ENCODE measurements at regions not wholly inside any gene's neighbourhood (a gene's known extent, or its start where the extent isn't known, plus 50 kb on each side); places are given as distances from the start of the nearest gene placed in this dataset.
"Not testable (repeated sequence)": the region's sequence is repeated elsewhere in the genome, so short reads cannot be mapped to it uniquely, and the experiment has no call there.

GRCh38 chr11:28792856-28793255 is 684.7 kb downstream of the METTL15 start:
- no peaks in the 10 kb centered on the region for H3K27me3 ChIP-seq (ENCODE audit: insufficient read depth, poor library complexity, severe bottlenecking)
- no peak for TF ChIP-seq REST (IDR thresholded peaks at IDR 0.05; ENCODE audit: insufficient replicate concordance, low read depth)
- no peak for TF ChIP-seq POLR2AphosphoS5 (IDR thresholded peaks at IDR 0.05; ENCODE audit: low read depth)
- TF ChIP-seq SPI1 (IDR thresholded peaks at IDR 0.05; ENCODE audit: borderline replicate concordance, low read depth): no peak
- no peak for TF ChIP-seq CTCF (IDR thresholded peaks at IDR 0.05; ENCODE audit: insufficient read depth, low read length)
- TF ChIP-seq GABPA (IDR thresholded peaks at IDR 0.05; ENCODE audit: low read depth): no peak
- no peak for DNase-seq (ENCODE audit: low read depth in 1 of 2, low spot score in 1 of 2)
- no peak overlapping the region for H3K27ac ChIP-seq (replicated peaks)
- H3K4me3 ChIP-seq (replicated peaks; ENCODE audit: insufficient read depth, low read length): no peak overlapping the region

GRCh38 chr11:28787897-28788296 is 679.7 kb downstream of the METTL15 start:
- not testable (repeated sequence) for H3K4me3 ChIP-seq (replicated peaks; ENCODE audit: insufficient read depth, low read length); H3K27me3 ChIP-seq (ENCODE audit: insufficient read depth, poor library complexity, severe bottlenecking); H3K27ac ChIP-seq (replicated peaks); DNase-seq (ENCODE audit: low read depth in 1 of 2, low spot score in 1 of 2)

GRCh38 chr11:28777126-28777525 is 668.9 kb downstream of the METTL15 start:
- DNase-seq (ENCODE audit: low read depth in 1 of 2, low spot score in 1 of 2): no peak
- no peak overlapping the region for H3K4me3 ChIP-seq (replicated peaks; ENCODE audit: insufficient read depth, low read length)
- H3K27ac ChIP-seq (replicated peaks): no peak overlapping the region
- H3K27me3 ChIP-seq (ENCODE audit: insufficient read depth, poor library complexity, severe bottlenecking): no peaks in the 10 kb centered on the region
- TF ChIP-seq POLR2AphosphoS5 (IDR thresholded peaks at IDR 0.05; ENCODE audit: low read depth) (no peak), CTCF (IDR thresholded peaks at IDR 0.05; ENCODE audit: insufficient read depth, low read length) (no peak), REST (IDR thresholded peaks at IDR 0.05; ENCODE audit: insufficient replicate concordance, low read depth) (no peak), SPI1 (IDR thresholded peaks at IDR 0.05; ENCODE audit: borderline replicate concordance, low read depth) (no peak), GABPA (IDR thresholded peaks at IDR 0.05; ENCODE audit: low read depth) (no peak)

GRCh38 chr11:28773606-28774005 is 665.4 kb downstream of the METTL15 start:
- no peaks in the 10 kb centered on the region for H3K27me3 ChIP-seq (ENCODE audit: insufficient read depth, poor library complexity, severe bottlenecking)
- no peak overlapping the region for H3K27ac ChIP-seq (replicated peaks)
- TF ChIP-seq REST (IDR thresholded peaks at IDR 0.05; ENCODE audit: insufficient replicate concordance, low read depth) (no peak), CTCF (IDR thresholded peaks at IDR 0.05; ENCODE audit: insufficient read depth, low read length) (no peak), GABPA (IDR thresholded peaks at IDR 0.05; ENCODE audit: low read depth) (no peak)
- no peak for DNase-seq (ENCODE audit: low read depth in 1 of 2, low spot score in 1 of 2)
- no peak overlapping the region for H3K4me3 ChIP-seq (replicated peaks; ENCODE audit: insufficient read depth, low read length)

Measured in HL-60 (cell line).